Neural progenitor cell (in vitro differentiated cells): ENCODE measurements at regions not wholly inside any gene's neighbourhood (a gene's known extent, or its start where the extent isn't known, plus 50 kb on each side); places are given as distances from the start of the nearest gene placed in this dataset.

ENCODE experiments used
- CTCF ChIP-seq: fragments of 200-600 bp; sonication (generic); IDR thresholded peaks from 2 replicates; pipeline ENCODE4 v1.5.1; 2017; ENCODE audit warnings: antibody characterized with exemption, mild to moderate bottlenecking
- EZH2 ChIP-seq: fragments of 200-600 bp; sonication (generic); IDR thresholded peaks from 2 replicates; pipeline ENCODE4 v1.6.1; 2017; ENCODE audit warnings: antibody characterized with exemption, mild to moderate bottlenecking, moderate library complexity
- EZH2phosphoT487 ChIP-seq: fragments of 200-600 bp; sonication (generic); IDR thresholded peaks from 2 replicates; pipeline ENCODE4 v1.6.1; 2017; ENCODE audit warnings: antibody characterized with exemption

- no peak for TF ChIP-seq CTCF
- no peak for TF ChIP-seq EZH2
- no peak for TF ChIP-seq EZH2phosphoT487
Measured at GRCh38 chr17:70552982-70553334, 383.6 kb downstream of the KCNJ2 start.
